ENCODE measurements at regions not wholly inside any gene's neighbourhood (a gene's known extent, or its start where the extent isn't known, plus 50 kb on each side); places are given as distances from the start of the nearest gene placed in this dataset.
A peak's percentile ranks its signal among the peaks of the same experiment; 100 is the strongest.

DNA sequence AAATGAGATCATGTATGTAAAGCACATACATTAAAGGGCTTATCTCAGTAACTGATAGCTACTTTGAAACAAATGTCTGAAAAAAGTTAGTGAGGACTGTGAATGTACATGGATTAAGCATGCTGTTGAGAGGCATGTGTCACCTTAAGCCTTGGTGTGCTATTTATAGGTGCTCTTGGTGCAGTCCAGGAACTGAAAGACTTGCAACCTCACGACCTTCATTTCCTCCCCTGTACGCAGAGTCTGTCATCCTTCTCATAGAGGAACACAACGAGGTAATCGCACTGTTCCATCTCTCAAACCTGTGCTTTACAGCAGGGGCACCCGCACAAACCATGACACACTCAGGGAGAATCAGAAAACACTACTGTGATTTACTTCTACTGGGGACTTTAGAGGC, 65.6 kb downstream of the UFM1 start:
- TF ChIP-seq CTCF (IDR thresholded peaks at IDR 0.05; ENCODE audit: borderline replicate concordance, control extremely low read depth, extremely low read depth, insufficient read depth, missing control alignments) = no peak
- DNase-seq (ENCODE audit: low spot score) = peak; percentile 67
- in situ Hi-C loops (cut with MboI; ENCODE audit: low sequenced_read_pairs, unreplicated experiment) = no loop called here

DNA sequence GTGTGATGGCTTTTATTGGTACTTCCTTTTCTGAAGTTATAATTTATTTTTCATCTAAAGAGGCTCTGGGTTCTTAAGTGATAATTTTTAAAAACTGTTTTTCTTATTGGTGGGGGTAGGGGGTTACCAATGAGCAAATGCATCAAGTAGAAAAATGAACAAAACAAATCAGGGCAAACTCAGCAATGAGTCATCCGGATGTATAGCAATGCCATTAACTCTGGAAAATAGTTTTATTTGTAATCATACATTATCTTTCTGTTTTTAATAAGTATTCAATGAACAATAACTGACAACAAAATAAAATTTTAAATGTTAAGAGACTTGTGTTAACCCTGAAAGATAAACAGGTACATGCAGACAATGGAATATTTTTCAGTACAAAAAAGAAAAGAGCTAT, 67.6 kb downstream of the UFM1 start:
- TF ChIP-seq CTCF (IDR thresholded peaks at IDR 0.05; ENCODE audit: borderline replicate concordance, control extremely low read depth, extremely low read depth, insufficient read depth, missing control alignments) = no peak
- in situ Hi-C loops (cut with MboI; ENCODE audit: low sequenced_read_pairs, unreplicated experiment) = no loop called here
- DNase-seq (ENCODE audit: low spot score) = no peak

- in situ Hi-C loops (cut with MboI; ENCODE audit: low sequenced_read_pairs, unreplicated experiment) = no loop called here
- no peak for TF ChIP-seq CTCF (IDR thresholded peaks at IDR 0.05; ENCODE audit: borderline replicate concordance, control extremely low read depth, extremely low read depth, insufficient read depth, missing control alignments)
- peak; percentile 12 for DNase-seq (ENCODE audit: low spot score)
Measured at GRCh38 chr13:38417727-38418126, 68.1 kb downstream of the UFM1 start.

- in situ Hi-C loops (cut with MboI; ENCODE audit: low sequenced_read_pairs, unreplicated experiment) = no loop called here
- no peak for DNase-seq (ENCODE audit: low spot score)
- no peak for TF ChIP-seq CTCF (IDR thresholded peaks at IDR 0.05; ENCODE audit: borderline replicate concordance, control extremely low read depth, extremely low read depth, insufficient read depth, missing control alignments)
Measured at GRCh38 chr13:38418286-38418685, 68.6 kb downstream of the UFM1 start.

- no peak for TF ChIP-seq CTCF (IDR thresholded peaks at IDR 0.05; ENCODE audit: borderline replicate concordance, control extremely low read depth, extremely low read depth, insufficient read depth, missing control alignments)
- in situ Hi-C loops (cut with MboI; ENCODE audit: low sequenced_read_pairs, unreplicated experiment) = no loop called here
- DNase-seq (ENCODE audit: low spot score) = no peak
Measured at GRCh38 chr13:38419312-38419873, 69.7 kb downstream of the UFM1 start.

DNA sequence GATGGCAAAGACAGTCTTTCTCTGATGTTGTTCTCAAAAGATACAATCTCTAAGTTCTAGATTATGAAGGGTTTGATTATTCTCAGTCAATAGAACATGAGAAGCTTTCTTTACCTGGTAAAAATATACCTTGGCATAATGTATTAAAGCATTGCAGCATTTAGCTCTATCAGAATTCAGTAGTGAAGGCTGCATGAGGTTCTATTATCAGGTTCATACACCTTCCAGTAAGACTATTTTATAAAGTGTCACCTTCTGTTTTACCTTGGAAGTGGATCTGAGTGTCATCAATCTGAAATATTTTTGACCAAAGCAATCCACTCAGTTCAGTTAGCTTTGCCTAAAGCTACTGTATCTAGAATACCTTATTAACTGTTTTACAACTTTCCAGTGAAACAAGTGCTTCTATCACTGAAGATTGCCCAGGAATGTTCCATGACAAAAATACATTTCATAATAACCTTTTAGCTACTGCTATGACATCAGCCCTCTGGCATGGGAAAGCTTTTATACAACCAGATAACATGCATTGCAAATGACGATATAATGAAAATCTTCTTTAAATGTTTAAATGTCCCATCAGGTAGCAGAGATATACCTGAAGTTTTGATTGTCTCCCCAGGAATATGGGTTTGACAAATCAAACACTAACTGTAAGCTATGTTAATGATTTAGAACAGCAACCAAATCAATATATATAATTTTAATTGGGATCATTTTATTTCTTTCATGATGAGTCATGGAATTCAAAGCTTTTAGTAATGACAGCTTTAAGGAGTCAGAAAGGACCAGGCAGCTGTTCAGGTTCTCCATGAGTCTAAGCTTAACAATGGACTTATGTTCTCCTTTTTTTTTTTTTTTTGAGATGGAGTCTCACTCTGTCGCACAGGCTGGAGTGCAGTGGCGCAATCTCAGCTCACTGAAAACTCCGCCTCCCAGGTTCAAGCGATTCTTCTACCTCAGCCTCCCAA, 72.2 kb downstream of the UFM1 start:
- in situ Hi-C loops (cut with MboI; ENCODE audit: low sequenced_read_pairs, unreplicated experiment) = no loop called here
- TF ChIP-seq CTCF (IDR thresholded peaks at IDR 0.05; ENCODE audit: borderline replicate concordance, control extremely low read depth, extremely low read depth, insufficient read depth, missing control alignments) = no peak
- DNase-seq (ENCODE audit: low spot score) = no peak
